ENCODE measurements at regions not wholly inside any gene's neighbourhood (a gene's known extent, or its start where the extent isn't known, plus 50 kb on each side); places are given as distances from the start of the nearest gene placed in this dataset.

DNA sequence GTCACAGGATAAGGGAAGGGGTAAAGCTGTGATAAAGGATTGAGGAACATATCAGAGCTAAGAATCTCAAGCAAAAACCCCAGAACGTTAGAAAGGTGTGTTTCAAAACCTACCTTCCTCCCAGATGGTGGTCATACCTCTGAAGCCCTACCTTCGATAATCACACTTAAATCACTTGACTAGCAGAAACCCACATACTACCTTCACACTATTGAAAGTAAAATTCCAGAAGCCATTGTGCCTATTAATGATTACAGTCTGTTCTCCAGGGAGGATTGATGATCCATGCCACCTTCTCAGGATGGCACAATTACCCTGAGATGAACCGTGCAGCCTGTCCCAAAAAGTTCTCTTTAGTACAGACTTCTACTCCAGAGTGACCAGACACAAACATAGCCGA, 72.3 kb upstream of the SOX4 start:
- no peak for DNase-seq (ENCODE audit: low spot score)

GRCh38 chr6:21522143-21522747, 71.3 kb upstream of the SOX4 start:
- no peak for DNase-seq (ENCODE audit: low spot score)

DNA sequence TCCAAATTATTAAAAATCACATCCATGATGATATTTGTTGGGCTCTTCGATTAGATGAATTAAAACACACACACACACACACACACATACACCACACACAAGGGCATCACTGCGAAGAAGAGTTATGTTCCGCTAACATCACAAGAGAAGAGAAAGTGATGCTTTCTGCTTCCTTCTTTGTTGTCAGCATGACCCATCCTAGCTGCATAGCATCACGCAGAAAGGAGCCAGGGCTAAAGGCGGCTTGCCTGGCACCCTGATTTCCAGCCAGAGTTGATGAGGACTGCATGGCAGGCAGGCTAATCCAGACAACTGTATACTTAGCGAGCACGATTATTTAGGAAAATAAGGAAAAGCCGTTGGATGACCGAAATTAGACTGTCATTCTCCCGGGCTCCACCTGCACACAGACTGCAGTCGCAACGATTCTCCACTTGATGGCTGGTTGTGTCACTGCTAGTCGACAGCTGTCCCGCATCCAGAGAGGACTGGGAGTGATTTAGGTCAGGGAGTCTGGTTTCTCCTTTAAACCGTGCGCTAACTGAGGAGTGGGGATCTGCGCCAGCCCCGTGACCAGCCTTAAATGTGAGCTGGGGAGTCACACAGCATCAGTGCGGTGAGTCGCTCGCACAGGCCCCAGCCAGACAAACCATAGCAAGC, 70.6 kb upstream of the SOX4 start:
- DNase-seq (ENCODE audit: low spot score): no peak

DNA sequence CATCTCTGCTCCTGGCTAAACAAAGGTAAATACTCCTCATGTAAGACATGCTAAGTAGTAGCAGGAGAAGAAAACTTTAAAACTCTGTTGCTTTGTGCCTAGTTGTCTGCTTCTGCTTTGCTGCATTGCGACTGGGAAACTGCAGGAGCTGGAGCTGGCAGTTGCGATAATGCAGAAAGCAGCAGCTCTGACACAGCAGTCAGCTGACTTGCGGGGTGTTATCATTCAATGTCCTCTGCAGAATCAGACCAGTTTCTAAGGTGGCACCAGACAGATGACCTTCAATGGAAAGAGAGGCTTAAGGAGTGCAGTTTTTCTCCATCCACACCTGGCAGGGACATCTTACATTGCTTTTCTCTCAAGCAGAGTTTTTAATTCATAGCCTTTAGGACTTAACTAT, 69.9 kb upstream of the SOX4 start:
- DNase-seq (ENCODE audit: low spot score): no peak

- DNase-seq (ENCODE audit: low spot score): no peak
These were observed 69.3 kb upstream of the SOX4 start for GRCh38 chr6:21524201-21524600.

- DNase-seq (ENCODE audit: low spot score): no peak
These were observed 66.6 kb upstream of the SOX4 start for GRCh38 chr6:21526974-21527373.

DNA sequence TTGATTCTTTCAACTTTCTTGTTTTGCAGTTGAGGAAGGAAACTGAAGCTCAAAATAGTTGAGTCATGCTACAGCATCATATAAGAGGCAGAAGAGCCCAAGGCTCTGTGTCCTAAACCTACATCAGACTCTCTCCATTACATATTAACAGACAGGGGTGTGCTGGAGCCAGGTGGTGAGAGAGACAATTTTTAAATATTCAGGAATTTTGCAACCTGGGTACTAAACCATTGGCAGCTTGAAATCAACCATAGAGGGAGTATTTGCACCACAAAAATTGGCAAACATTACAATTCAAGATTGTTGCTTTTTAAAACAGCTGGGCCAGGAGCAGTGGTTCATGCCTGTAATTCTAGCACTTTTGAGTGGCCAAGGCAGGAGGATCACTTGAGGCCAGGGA, 65.8 kb upstream of the SOX4 start:
- DNase-seq (ENCODE audit: low spot score): no peak

DNA sequence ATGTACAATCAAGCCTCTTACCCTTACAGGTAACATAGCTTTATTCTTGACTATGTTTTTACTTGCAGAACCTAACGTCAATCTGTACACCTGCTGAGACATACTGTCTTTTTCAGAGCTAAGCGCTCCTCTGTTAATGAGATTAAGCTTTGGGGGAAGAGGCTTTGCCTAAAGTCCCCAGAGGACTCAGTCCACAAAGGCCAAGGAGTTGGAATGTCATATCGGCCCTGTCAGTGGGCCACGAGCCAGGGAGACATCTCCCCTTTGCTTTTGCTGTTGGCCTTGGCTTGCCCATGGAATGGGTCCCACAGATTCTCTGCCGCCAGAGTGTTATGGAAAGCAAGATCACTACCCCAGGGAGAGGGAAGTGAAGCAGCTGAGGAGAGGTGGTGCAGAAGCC, 64.1 kb upstream of the SOX4 start:
- DNase-seq (ENCODE audit: low spot score): no peak

- DNase-seq (ENCODE audit: low spot score): no peak
These were observed 62.2 kb upstream of the SOX4 start for GRCh38 chr6:21531393-21531792.

DNA sequence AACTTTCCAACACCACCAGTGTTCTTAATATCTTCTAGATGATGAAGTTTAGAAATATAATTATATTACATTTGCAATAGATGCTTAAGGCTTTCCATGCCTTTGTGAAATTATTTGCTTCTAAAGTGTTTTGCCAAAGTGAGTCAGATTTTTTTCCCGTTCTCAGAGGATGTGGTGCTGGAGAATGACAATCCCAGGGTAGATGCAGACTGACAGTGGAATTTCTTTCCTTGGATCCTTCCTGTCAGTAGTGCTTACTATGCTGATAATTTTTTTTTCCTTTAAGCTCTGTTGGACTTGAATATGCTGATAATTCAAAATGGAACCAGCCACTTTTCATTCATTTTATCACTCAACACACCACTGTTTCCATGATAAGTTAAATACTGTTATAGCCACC, 59.9 kb upstream of the SOX4 start:
- no peak for DNase-seq (ENCODE audit: low spot score)

DNA sequence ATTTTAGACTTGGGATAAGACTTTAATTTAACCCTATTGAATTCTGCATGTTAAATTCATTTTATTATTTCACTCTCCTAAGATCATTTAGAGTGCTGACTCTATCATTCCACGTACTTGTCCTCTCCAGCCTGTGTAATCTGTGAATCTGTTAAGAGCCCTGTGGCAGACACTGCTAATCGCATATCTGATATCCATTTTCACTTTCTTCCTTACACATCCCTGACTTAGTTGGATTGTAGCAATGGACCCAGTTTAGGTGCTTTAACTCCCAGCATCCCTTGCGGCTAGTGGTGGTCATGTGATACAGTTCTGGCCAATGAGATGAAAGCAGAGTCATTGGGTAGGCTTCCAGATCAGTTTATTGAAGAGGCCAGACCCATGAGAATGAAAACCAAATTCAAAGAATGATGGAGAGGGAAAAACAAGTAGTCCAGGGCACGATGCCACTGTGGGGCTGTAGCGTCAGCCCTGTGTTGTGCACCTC, 57.2 kb upstream of the SOX4 start:
- no peak for DNase-seq (ENCODE audit: low spot score)

DNA sequence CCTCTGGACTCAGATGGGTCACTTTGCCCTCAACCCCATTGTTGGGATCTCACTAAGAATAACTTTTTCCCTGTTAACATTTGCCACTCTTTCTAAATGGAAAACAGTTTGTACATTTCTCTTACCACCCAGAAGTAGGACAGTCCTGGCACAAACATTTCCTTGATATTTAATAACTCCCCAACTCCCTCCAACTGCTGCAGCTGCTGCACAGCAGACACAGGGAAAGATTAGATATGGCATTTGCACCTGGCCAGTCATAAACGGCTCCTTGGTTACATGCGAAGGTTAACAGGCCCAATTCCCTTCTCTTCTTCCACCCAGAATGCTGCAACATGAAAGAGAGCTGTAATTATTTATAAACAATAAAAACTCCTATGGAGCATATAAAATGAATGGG, 55.9 kb upstream of the SOX4 start:
- DNase-seq (ENCODE audit: low spot score): no peak

GRCh38 chr6:21538186-21538798, 55.3 kb upstream of the SOX4 start:
- DNase-seq (ENCODE audit: low spot score): no peak

DNA sequence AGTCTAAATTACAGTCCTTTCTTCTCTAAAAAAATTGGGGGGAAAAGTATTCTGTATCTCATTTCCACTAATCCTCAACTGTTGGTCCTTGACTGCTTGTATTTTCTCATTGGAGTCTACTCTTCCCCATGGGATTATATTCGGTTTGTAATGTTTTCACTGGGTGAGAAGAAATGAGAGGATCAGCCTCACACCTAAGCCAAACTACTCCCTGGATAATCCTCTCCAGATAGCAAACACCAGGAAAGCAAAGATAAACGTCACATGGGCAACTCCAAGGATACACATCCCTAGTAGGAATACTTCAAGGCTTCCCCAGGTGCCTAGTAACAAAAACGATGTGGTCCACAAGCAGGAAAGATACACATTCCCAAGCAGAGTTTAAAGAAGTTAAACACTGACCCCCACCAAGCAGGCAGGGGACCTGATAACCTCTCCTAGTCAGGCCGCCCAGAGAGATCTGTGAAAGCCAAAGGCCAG, 53.9 kb upstream of the SOX4 start:
- no peak for DNase-seq (ENCODE audit: low spot score)

Measured in mucosa of gallbladder (tissue), 1 donor.